SIG-M5 treated with dmso at 0.1 percent for 504 hours (cell line): ENCODE measurements at regions not wholly inside any gene's neighbourhood (a gene's known extent, or its start where the extent isn't known, plus 50 kb on each side); places are given as distances from the start of the nearest gene placed in this dataset.

Experiments used
- DNase-seq: peaks from one replicate; lab custom pipeline; 2025; ENCODE audit not compliant: unreplicated experiment; lab: John Stamatoyannopoulos, UW

DNA sequence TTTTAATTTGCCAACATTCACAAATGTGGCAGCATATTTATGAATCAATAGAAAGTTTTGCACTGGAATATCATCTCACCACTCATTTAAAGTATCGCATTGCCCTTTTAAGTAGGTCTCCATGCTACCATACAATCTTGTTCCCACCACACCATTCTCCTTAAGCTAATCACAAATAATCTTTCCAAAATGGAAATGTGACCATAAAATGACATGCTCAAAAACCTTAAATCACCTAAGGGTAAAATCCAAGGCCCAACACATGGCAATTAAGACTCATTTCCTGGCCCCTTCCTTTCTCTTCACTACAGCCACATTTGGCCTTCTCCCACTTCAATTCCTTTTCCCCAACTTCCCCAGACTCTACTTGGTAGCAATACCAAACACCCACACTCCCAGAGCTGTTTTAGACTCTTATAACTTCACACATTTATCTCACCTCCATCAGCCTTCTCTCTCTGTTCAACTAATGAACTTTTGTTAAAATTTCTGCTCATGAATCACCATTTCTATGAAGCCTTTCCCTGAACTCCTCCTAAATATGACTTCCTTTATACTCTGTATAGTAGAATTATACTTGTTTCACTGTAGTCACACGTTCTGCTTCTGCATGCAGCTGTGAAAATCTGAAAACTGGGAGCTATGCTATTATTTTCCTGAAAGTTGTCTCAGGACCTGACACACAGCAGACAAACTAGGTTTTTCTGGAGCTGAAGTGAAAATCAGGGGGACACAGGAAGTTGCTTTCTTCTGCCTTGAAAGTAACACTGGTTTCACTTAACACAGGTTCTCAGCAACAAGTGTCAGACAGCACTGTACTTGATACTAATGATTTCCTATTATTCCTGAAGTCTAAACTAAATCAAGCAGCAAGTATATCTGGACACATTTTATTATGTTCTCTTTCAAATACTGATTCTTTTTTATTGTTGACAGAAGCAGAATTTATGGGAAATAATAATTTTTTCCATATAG lies 303.9 kb downstream of the ZEB2 start:
- no peak for DNase-seq

DNA sequence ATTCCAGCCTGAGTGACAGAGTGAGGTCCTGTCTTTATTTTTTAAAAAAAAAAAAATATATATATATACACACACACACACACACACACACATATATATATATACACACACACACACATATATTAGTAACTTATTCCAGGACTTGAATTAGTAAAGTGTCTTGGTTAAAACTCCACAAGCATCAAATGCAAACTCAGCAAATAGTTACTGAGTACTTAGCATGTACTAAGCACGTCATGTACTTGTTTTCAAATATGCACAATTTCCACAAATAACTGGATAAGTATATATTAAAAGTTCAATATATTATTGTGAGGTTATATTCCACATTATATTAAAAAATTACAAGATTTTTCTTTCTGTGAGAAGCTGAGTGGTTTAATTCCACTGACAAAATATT lies 304.7 kb downstream of the ZEB2 start:
- DNase-seq = no peak

DNA sequence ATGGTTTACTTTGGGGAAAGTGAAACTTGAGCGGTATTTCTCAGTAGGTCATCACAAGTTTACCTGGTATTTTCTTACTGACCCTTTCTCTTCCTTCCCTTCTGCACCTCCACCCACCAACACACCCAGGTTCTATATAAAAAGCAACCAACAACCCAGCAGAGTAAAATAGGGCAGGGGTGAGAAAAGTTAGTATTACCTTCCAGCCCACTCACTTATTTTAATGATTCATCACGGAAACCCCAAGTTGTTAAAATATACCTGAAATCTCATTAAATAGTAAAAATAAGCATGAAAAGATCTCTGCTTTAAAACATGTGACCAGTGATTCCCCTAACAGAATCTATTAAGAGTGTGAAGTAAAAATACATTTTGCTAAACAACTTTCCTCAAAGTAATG lies 306.1 kb downstream of the ZEB2 start:
- DNase-seq = no peak

DNA sequence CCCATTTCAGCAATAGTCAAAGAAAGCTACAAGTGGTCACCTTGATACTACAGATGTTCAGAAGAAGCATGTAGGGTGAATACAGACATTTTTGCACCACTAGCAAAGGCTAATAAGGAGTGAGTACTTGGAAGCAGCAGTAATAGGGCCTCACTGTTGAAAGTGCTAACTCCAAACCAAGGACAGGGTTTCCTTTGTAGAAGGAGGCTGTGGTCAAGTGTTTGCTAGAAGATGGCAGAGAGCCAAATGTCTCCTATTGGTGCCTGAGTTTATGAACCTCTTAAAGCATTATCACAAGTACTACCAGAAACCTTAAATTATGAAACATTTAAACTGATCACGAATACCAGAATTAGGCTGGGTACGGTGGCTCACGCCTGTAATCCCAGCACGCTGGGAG lies 308.1 kb downstream of the ZEB2 start:
- DNase-seq = no peak

DNA sequence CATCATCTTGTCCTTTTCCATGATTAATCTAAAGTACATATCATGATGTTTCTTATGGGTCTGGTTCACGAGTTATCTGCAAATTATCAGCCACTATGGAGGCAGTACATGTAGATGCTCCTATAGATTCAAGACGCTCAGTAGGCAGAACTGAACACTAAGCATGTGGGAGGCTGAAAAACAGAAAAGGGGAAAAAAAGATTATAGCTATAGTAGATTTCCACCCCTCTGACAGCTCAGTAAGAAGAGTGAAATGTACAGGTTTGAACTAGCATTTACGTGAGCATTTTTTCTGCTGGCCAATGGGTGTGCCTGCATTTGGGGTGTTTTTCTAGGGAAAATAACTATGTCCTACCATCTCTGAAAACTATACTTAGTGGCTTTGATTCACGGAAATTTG lies 308.9 kb downstream of the ZEB2 start:
- no peak for DNase-seq

GRCh38 chr2:144210076-144210475 lies 309.8 kb downstream of the ZEB2 start:
- DNase-seq = no peak

GRCh38 chr2:144208924-144209323 lies 311.0 kb downstream of the ZEB2 start:
- DNase-seq = no peak

GRCh38 chr2:144206019-144206418 lies 313.9 kb downstream of the ZEB2 start:
- no peak for DNase-seq

DNA sequence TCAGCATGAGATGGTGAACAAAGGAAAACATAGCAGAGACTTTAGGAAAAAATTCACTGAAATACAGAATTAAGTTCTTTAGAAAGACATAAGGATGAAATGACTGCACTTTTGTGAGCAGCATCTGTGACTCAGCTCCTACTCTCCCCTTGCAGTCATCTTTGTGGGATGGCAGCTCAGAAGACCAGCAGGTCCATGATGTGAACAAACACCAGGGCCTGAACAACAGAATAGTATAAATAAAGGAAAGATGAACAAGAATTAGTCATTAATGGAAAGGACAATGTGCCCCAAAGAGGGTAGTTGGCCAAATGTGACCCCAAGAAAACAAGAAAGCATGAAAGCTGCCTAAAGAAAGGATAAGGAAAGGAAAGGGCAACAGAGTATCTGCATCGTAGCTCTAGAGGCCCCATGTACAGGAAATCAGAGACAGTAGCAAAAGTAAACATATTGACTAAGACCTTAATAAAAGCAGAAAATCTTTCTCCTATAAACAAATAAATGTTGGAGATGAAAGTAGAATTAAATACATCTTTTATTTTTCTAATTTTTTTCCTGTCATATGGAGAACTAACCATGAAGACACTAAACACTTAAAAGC lies 318.0 kb downstream of the ZEB2 start:
- DNase-seq = no peak

- peak; percentile 18 for DNase-seq
These were observed 318.8 kb downstream of the ZEB2 start for GRCh38 chr2:144201126-144201525.

DNA sequence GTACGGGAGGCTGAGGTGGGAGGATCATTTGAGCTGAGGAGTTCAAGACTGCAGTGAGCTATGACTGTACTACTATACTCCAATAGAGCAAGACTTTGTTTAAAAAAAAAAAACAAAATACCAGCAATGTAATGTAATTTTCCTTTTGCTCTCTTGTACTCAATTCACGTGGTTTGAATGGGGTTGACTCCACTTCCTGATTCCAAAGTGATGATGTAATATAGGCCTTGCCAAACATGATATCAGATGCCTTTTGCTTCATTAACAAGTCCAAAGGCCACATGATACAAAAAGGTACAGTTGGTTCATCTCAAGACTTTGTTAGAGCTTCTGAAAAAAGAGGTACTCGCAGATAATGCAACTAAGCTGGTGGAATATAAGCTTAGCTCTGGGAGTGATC lies 321.8 kb downstream of the ZEB2 start:
- DNase-seq = peak; percentile 66

DNA sequence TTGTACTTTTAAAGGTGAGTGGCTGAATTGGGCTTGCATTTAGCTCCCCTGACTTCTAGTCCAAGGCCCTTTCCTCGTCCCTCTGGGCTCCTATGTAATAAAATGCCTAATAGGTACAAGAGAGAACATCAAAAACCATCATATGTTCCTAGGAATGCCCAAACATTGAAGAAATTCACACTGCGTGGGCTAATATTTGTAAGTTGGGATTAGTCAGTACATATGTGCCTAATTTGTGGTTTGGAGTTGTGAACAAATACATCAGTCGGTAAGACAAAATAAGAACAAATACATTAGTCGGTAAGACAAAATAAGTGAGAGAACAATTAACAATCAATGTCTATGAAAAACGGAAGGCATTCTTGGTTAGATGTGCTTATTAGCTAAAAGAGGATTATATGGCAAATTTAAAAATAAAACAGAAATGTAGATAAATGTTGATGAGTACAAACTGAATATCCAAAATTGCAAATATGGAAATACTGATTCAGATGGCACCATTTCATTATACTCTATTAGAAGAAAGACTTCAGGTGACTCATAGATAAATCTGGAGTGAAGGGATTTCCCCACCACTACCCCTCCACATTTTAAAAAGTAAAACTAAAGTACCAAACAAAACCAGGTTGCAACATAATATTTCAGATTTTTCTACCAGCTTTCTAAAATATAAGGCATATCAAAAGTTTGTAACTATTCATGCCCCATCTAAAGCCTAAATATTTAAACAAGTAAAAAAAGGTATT lies 325.4 kb downstream of the ZEB2 start:
- DNase-seq = no peak

GRCh38 chr2:144190908-144191605 lies 328.9 kb downstream of the ZEB2 start:
- DNase-seq = peak; percentile 25

GRCh38 chr2:144183727-144184126 lies 336.2 kb downstream of the ZEB2 start:
- DNase-seq = no peak

DNA sequence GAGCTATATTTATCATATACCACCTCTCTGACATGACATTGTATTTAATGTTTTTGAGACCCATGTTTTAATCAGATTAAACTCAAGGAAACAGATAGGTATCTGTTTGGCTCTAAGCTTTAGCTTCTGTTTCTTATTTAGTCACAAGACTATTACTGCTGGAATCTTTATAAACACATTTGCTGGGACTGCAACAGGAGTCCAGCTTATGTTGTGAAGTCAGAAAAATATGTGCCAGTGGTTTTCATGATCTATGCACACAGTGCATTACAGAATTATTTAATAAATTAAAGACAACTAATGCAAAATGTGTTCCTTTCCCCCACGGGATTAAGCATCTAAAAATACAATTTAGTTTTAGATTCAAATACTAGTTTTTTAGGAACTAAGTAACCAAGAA lies 338.9 kb downstream of the ZEB2 start:
- DNase-seq = no peak

DNA sequence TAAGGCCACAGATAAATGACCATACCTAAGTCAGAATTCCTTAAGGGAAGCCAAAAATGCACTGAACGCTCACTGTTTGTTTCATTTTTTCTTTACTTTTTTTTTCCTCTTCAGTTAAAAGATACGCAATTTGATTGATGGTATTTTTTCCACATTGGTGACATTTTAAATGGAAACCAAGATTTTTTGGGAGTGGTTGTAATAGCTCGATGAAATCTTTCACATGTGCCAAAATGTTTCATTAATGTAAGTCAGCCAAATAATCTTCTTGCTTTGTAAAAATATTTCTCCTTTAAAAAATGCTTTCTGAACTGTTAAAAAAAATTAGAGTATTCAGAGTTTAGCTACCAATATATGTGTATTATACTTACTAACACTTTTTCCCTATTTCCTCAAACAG lies 339.8 kb downstream of the ZEB2 start:
- no peak for DNase-seq

DNA sequence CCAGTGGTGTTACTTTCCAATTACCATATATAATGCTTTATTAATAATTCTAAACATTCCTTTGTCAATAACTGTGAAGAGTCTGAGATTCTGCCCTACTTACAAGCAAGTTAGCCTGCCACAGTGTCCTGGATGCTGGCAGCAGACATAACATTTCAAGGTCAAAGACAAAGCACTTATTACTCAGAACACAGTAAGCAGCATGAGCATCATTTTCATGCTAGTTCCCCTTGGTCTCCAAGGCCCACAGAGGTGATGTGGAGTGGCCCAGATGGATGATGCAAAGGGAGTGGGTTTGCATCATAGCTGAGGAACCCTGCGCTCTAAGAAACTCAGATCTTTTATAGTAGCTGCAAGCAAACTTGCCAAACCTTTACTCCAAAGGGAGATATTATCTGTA lies 349.7 kb downstream of the ZEB2 start:
- DNase-seq = no peak

DNA sequence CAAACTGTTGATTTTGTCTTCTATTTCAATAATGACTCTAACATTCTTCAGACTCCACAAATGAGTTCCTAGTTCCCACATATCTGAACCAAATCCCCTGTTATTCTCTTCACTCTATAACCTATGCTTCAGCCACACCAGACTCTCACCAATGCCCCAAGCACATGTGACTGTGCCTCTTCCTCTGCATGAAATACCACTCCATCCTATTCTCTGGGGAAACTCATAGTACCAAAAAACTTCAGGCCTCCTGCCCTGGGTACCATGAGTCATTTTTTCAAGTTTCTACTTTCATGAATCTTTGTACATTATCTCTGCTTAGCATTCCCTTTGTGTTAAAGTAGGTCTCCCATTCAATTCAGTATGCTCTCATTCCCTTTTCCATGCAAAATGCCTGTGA lies 353.2 kb downstream of the ZEB2 start:
- no peak for DNase-seq

DNA sequence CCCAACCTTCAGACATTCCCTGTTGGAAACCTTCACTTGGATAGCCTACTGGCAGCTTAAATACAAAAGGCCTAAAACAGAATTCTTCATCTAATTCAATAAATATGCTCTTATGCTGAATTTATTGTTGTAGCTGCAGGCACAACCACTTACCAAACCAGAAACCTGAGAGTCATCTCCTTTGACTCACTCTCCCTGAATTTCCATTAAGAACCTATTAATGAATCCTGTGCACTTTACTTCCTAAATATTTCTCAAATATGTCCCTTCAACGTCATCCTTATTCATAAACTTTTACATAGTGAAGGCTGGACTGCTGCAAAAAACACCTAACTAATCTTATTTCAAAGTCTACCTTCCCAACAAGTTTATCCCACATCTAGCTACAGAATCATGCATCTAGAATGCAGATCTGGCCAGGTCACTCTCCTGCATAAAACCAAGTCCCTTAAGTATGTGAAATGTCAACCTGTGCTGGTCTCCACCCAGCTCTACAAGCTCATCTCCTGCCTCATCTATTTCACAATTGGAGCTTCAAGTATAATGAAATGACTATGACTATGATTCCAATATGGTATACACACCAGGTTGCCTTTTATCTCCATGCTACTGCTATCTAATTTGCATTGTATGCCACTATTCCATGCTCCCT lies 354.2 kb downstream of the ZEB2 start:
- no peak for DNase-seq

DNA sequence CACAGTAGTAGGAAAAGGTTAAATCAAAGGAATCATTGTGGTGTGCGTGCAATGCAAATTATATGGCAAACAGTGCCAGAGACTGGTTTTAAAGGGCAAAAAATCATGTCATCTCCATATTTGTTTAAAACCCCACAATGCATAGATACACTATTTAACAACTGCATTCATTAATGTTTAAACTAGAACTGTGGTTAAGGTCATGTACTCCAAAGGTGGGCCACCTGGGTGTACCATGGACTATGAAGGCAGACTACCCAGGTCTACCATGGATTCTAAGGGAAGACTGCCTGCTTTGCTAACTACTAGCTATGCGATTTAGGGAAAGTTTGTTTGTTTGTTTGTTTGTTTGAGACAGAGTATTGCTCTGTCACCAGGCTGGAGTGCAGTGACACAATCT lies 356.3 kb downstream of the ZEB2 start:
- DNase-seq = no peak

GRCh38 chr2:144162652-144163051 lies 357.3 kb downstream of the ZEB2 start:
- peak; percentile 20 for DNase-seq
